OCI-LY3 (cell line): ENCODE measurements at regions not wholly inside any gene's neighbourhood (a gene's known extent, or its start where the extent isn't known, plus 50 kb on each side); places are given as distances from the start of the nearest gene placed in this dataset.
"Not testable (repeated sequence)": the region's sequence is repeated elsewhere in the genome, so short reads cannot be mapped to it uniquely, and the experiment has no call there.

Source experiments
- H2AFZ ChIP-seq: fragments of 200-600, 300-600 bp; shearing (Covaris generic); 2 replicates; pipeline ENCODE4 v1.6.0; 2014; ENCODE audit warnings: antibody characterized with exemption, low read depth, low read length
- H3K27ac ChIP-seq: fragments of 200-600, 300-600 bp; sonication (generic); 2 replicates; pipeline ENCODE4 v1.5.1; 2014; ENCODE audit warnings: mild to moderate bottlenecking, low read length, moderate library complexity, mixed read lengths
- H3K27me3 ChIP-seq: fragments of 200-600, 300-600 bp; sonication (generic); 2 replicates; pipeline ENCODE4 v1.6.1; 2014; ENCODE audit warnings: low read depth, low read length, mixed read lengths
- H3K36me3 ChIP-seq: fragments of 200-600, 300-600 bp; sonication (generic); replicated peaks from 2 replicates; pipeline ENCODE3; 2014; ENCODE audit warnings: low read depth, low read length, mixed read lengths
- H3K4me1 ChIP-seq: fragments of 300-600, 200-600 bp; sonication (generic); 2 replicates; pipeline ENCODE4 v1.6.1; 2014; ENCODE audit warnings: low read length, mixed read lengths
- H3K4me2 ChIP-seq: fragments of 200-600, 300-600 bp; sonication (generic); 2 replicates; pipeline ENCODE4 v1.6.1; 2014; ENCODE audit warnings: low read length, mixed read lengths
- H3K4me3 ChIP-seq: fragments of 300-600, 200-600 bp; sonication (generic); 2 replicates; pipeline ENCODE4 v1.5.1; 2014; ENCODE audit warnings: antibody characterized with exemption, mild to moderate bottlenecking, low read length, moderate library complexity
- H3K79me2 ChIP-seq: fragments of 300-600, 200-600 bp; shearing (Covaris generic); 2 replicates; pipeline ENCODE4 v1.6.1; 2014; ENCODE audit warnings: mild to moderate bottlenecking, low read length, mixed read lengths
- H3K9ac ChIP-seq: fragments of 300-600, 200-600 bp; shearing (Covaris generic); 2 replicates; pipeline ENCODE4 v1.6.0; 2014; ENCODE audit warnings: mild to moderate bottlenecking, low read length, moderate library complexity
- H3K9me3 ChIP-seq: fragments of 200-600, 300-600 bp; shearing (Covaris generic); 2 replicates; pipeline ENCODE4 v1.6.1; 2014; ENCODE audit warnings: low read length, mixed read lengths; ENCODE audit not compliant: insufficient read depth
- H4K20me1 ChIP-seq: fragments of 200-600, 300-600 bp; sonication (generic); 2 replicates; pipeline ENCODE4 v1.6.1; 2016; ENCODE audit warnings: low read length, mixed read lengths; ENCODE audit not compliant: insufficient read depth

- H3K9ac ChIP-seq, H3K4me2 ChIP-seq, H3K36me3 ChIP-seq, H2AFZ ChIP-seq, H3K4me1 ChIP-seq, H4K20me1 ChIP-seq, H3K79me2 ChIP-seq, H3K4me3 ChIP-seq, H3K9me3 ChIP-seq, H3K27ac ChIP-seq, H3K27me3 ChIP-seq: not testable (repeated sequence)
Observed at GRCh38 chr2:87263868-87264518, 242.3 kb upstream of the PLGLB1 start.

GRCh38 chr2:87275192-87275591 lies 253.5 kb upstream of the PLGLB1 start:
- not testable (repeated sequence) for H3K79me2 ChIP-seq, H3K36me3 ChIP-seq, H3K27ac ChIP-seq, H3K4me1 ChIP-seq, H3K9ac ChIP-seq, H3K27me3 ChIP-seq, H3K4me2 ChIP-seq, H3K9me3 ChIP-seq, H2AFZ ChIP-seq, H3K4me3 ChIP-seq, H4K20me1 ChIP-seq

- not testable (repeated sequence) for H3K4me1 ChIP-seq, H2AFZ ChIP-seq, H3K27ac ChIP-seq, H3K9me3 ChIP-seq, H3K79me2 ChIP-seq, H3K4me3 ChIP-seq, H3K9ac ChIP-seq, H4K20me1 ChIP-seq, H3K27me3 ChIP-seq, H3K36me3 ChIP-seq, H3K4me2 ChIP-seq
Observed at GRCh38 chr2:87275974-87276629, 254.5 kb upstream of the PLGLB1 start.

- not testable (repeated sequence) for H3K36me3 ChIP-seq, H3K27ac ChIP-seq, H3K9ac ChIP-seq, H3K4me1 ChIP-seq, H2AFZ ChIP-seq, H3K4me2 ChIP-seq, H3K9me3 ChIP-seq, H3K27me3 ChIP-seq, H4K20me1 ChIP-seq, H3K4me3 ChIP-seq, H3K79me2 ChIP-seq
Observed at GRCh38 chr2:87276673-87277072, 255.0 kb upstream of the PLGLB1 start.

- H4K20me1 ChIP-seq, H3K9ac ChIP-seq, H3K79me2 ChIP-seq, H2AFZ ChIP-seq, H3K4me1 ChIP-seq, H3K36me3 ChIP-seq, H3K27ac ChIP-seq, H3K4me2 ChIP-seq, H3K4me3 ChIP-seq, H3K9me3 ChIP-seq, H3K27me3 ChIP-seq: not testable (repeated sequence)
Observed at GRCh38 chr2:87277734-87278133, 256.1 kb upstream of the PLGLB1 start.

- H3K36me3 ChIP-seq, H3K79me2 ChIP-seq, H3K27ac ChIP-seq, H4K20me1 ChIP-seq, H3K9ac ChIP-seq, H3K27me3 ChIP-seq, H2AFZ ChIP-seq, H3K4me3 ChIP-seq, H3K9me3 ChIP-seq, H3K4me2 ChIP-seq, H3K4me1 ChIP-seq: not testable (repeated sequence)
Observed at GRCh38 chr2:87280596-87281355, 259.1 kb upstream of the PLGLB1 start.

- H3K4me1 ChIP-seq, H3K36me3 ChIP-seq, H3K27ac ChIP-seq, H3K9ac ChIP-seq, H2AFZ ChIP-seq, H3K27me3 ChIP-seq, H3K4me3 ChIP-seq, H4K20me1 ChIP-seq, H3K9me3 ChIP-seq, H3K4me2 ChIP-seq, H3K79me2 ChIP-seq: not testable (repeated sequence)
Observed at GRCh38 chr2:87283735-87284470, 262.3 kb upstream of the PLGLB1 start.

- not testable (repeated sequence) for H4K20me1 ChIP-seq, H3K79me2 ChIP-seq, H3K4me1 ChIP-seq, H3K9ac ChIP-seq, H3K9me3 ChIP-seq, H2AFZ ChIP-seq, H3K4me2 ChIP-seq, H3K27me3 ChIP-seq, H3K4me3 ChIP-seq, H3K27ac ChIP-seq, H3K36me3 ChIP-seq
Observed at GRCh38 chr2:87284471-87284772, 262.8 kb upstream of the PLGLB1 start.

GRCh38 chr2:87285139-87285538 lies 263.5 kb upstream of the PLGLB1 start:
- not testable (repeated sequence) for H2AFZ ChIP-seq, H3K27ac ChIP-seq, H3K4me2 ChIP-seq

More at GRCh38 chr2:87285139-87285538, 263.5 kb upstream of the PLGLB1 start:
- not testable (repeated sequence) for H3K9me3 ChIP-seq, H3K36me3 ChIP-seq, H3K79me2 ChIP-seq, H4K20me1 ChIP-seq, H3K4me3 ChIP-seq, H3K4me1 ChIP-seq, H3K9ac ChIP-seq, H3K27me3 ChIP-seq
